CD4-positive, CD25-positive, alpha-beta regulatory T cell (primary cell): ENCODE measurements at regions not wholly inside any gene's neighbourhood (a gene's known extent, or its start where the extent isn't known, plus 50 kb on each side); places are given as distances from the start of the nearest gene placed in this dataset.
"Not testable (repeated sequence)": the region's sequence is repeated elsewhere in the genome, so short reads cannot be mapped to it uniquely, and the experiment has no call there.

Experiments used
- ATAC-seq, 2 donors: fragments of 150-1000 bp; cut with Tn5 transposase; one replicate each; pipeline ENCODE4 v1.10.0; 2021; ENCODE audit warnings: low read depth in 2 of 2, moderate number of reproducible peaks in 2 of 2, moderate library complexity in 1 of 2
- DNase-seq, 3 donors: peaks; one replicate each; pipeline versions ENCODE4 v3.0.0 to v3.0.0-alpha.2; 2012 to 2022; ENCODE audit warnings: mixed read lengths in 1 of 3
- H3K27ac ChIP-seq: one replicate; pipeline ENCODE4 v1.7.0; 2013; ENCODE audit warnings: mild to moderate bottlenecking, low read length; ENCODE audit not compliant: insufficient read depth, poor library complexity, severe bottlenecking
- H3K27me3 ChIP-seq: one replicate; pipeline ENCODE4 v1.7.0; 2013; ENCODE audit warnings: low read length; ENCODE audit not compliant: control insufficient read depth, insufficient read depth
- H3K36me3 ChIP-seq: one replicate; pipeline ENCODE4 v1.7.0; 2013; ENCODE audit warnings: mild to moderate bottlenecking, low read length, moderate library complexity; ENCODE audit not compliant: control insufficient read depth, insufficient read depth
- H3K4me1 ChIP-seq: 2 replicates; pipeline ENCODE4 v1.7.0; 2013; ENCODE audit warnings: mild to moderate bottlenecking, low read length; ENCODE audit not compliant: insufficient read depth, control insufficient read depth, poor library complexity, severe bottlenecking
- H3K4me3 ChIP-seq: one replicate; pipeline ENCODE4 v1.7.0; 2013; ENCODE audit warnings: low read depth, mild to moderate bottlenecking, low read length, moderate library complexity
- H3K9me3 ChIP-seq, 2 experiments: 1 replicate in 1 of 2; 2 replicates in 1 of 2; pipeline ENCODE4 v1.7.0; 2013; ENCODE audit warnings: low read length in 2 of 2, mild to moderate bottlenecking in 1 of 2, moderate library complexity in 1 of 2; ENCODE audit not compliant: control insufficient read depth in 2 of 2
- H3K27ac Mint-ChIP-seq, 3 donors: one replicate each; pipeline ENCODE4 v1.8.0; 2020 to 2022; ENCODE audit warnings: mild to moderate bottlenecking in 3 of 3, mixed read lengths in 3 of 3, moderate library complexity in 2 of 3
- H3K27me3 Mint-ChIP-seq: one replicate; pipeline ENCODE4 v1.8.0; 2022; ENCODE audit warnings: mild to moderate bottlenecking, mixed read lengths
- H3K36me3 Mint-ChIP-seq: one replicate; pipeline ENCODE4 v1.8.0; 2020; ENCODE audit warnings: mixed read lengths
- H3K4me1 Mint-ChIP-seq, 4 donors: one replicate each; pipeline ENCODE4 v1.8.0; 2020 to 2022; ENCODE audit warnings: mixed read lengths in 4 of 4, mild to moderate bottlenecking in 1 of 4
- H3K4me3 Mint-ChIP-seq, 4 donors: one replicate each; pipeline ENCODE4 v1.8.0; 2020 to 2022; ENCODE audit warnings: mild to moderate bottlenecking in 4 of 4, mixed read lengths in 4 of 4, moderate library complexity in 3 of 4
- H3K9me3 Mint-ChIP-seq, 7 donors: one replicate each; pipeline ENCODE4 v1.8.0; 2020 to 2022; ENCODE audit warnings: mixed read lengths in 7 of 7, mild to moderate bottlenecking in 3 of 7, moderate library complexity in 2 of 7

- H3K9me3 Mint-ChIP-seq = peaks cover 0 to 2% (median 0%) of the 10 kb centered on the region in 7 donors
- H3K9me3 ChIP-seq = no peaks in the 10 kb centered on the region
- ATAC-seq (no peak), DNase-seq (no peak)
- H3K36me3 Mint-ChIP-seq = no peaks in the 10 kb centered on the region
- no peaks in the 10 kb centered on the region for H3K4me1 ChIP-seq
- H3K27me3 Mint-ChIP-seq = no peaks in the 10 kb centered on the region
- no peaks in the 10 kb centered on the region for H3K36me3 ChIP-seq
- H3K27ac Mint-ChIP-seq = no peak overlapping the region
- no peak overlapping the region for H3K27ac ChIP-seq
- no peak overlapping the region for H3K4me3 ChIP-seq
- H3K4me3 Mint-ChIP-seq = no peak overlapping the region
- no peaks in the 10 kb centered on the region for H3K4me1 Mint-ChIP-seq
- no peaks in the 10 kb centered on the region for H3K27me3 ChIP-seq
These were observed 411.4 kb upstream of the SOX5 start for GRCh38 chr12:24360907-24361306.

- Mint-ChIP-seq H3K27ac (no peak overlapping the region), H3K4me1 (no peaks in the 10 kb centered on the region), H3K9me3 (peaks cover 0 to 2% (median 0%) of the 10 kb centered on the region in 7 donors), H3K27me3 (no peaks in the 10 kb centered on the region), H3K36me3 (no peaks in the 10 kb centered on the region), H3K4me3 (no peak overlapping the region)
- Histone ChIP-seq H3K4me3 (no peak overlapping the region), H3K27ac (no peak overlapping the region), H3K9me3 (no peaks in the 10 kb centered on the region), H3K36me3 (no peaks in the 10 kb centered on the region), H3K4me1 (no peaks in the 10 kb centered on the region), H3K27me3 (no peaks in the 10 kb centered on the region)
- DNase-seq = no peak
- no peak for ATAC-seq
These were observed 411.0 kb upstream of the SOX5 start for GRCh38 chr12:24360461-24360860.

- ATAC-seq (no peak), DNase-seq (no peak)
- Histone ChIP-seq H3K27me3 (no peaks in the 10 kb centered on the region), H3K9me3 (no peaks in the 10 kb centered on the region), H3K4me3 (no peak overlapping the region), H3K4me1 (no peaks in the 10 kb centered on the region), H3K36me3 (no peaks in the 10 kb centered on the region), H3K27ac (no peak overlapping the region)
- Mint-ChIP-seq H3K9me3 (peaks cover 0 to 2% (median 0%) of the 10 kb centered on the region in 7 donors), H3K27me3 (no peaks in the 10 kb centered on the region), H3K27ac (no peak overlapping the region), H3K36me3 (no peaks in the 10 kb centered on the region), H3K4me1 (no peaks in the 10 kb centered on the region), H3K4me3 (no peak overlapping the region)
These were observed 410.6 kb upstream of the SOX5 start for GRCh38 chr12:24360057-24360456.

- H3K27ac ChIP-seq = no peak overlapping the region
- Mint-ChIP-seq H3K27ac (peak overlapping the region in 1 of 3 donors; percentile 46), H3K4me1 (no peaks in the 10 kb centered on the region), H3K36me3 (no peaks in the 10 kb centered on the region), H3K27me3 (no peaks in the 10 kb centered on the region), H3K4me3 (no peak overlapping the region), H3K9me3 (peaks cover 0 to 2% (median 0%) of the 10 kb centered on the region in 7 donors)
- ATAC-seq (no peak), DNase-seq (no peak)
- no peaks in the 10 kb centered on the region for H3K9me3 ChIP-seq
- H3K4me3 ChIP-seq = no peak overlapping the region
- H3K27me3 ChIP-seq = no peaks in the 10 kb centered on the region
- H3K36me3 ChIP-seq = no peaks in the 10 kb centered on the region
- H3K4me1 ChIP-seq = no peaks in the 10 kb centered on the region
These were observed 409.9 kb upstream of the SOX5 start for GRCh38 chr12:24359418-24359817.

- DNase-seq (no peak), ATAC-seq (no peak)
- Mint-ChIP-seq H3K4me3 (no peak overlapping the region), H3K36me3 (no peaks in the 10 kb centered on the region), H3K9me3 (peaks cover 0 to 6% (median 0%) of the 10 kb centered on the region in 7 donors), H3K4me1 (no peaks in the 10 kb centered on the region), H3K27me3 (peaks cover 7% of the 10 kb centered on the region), H3K27ac (no peak overlapping the region)
- Histone ChIP-seq H3K4me1 (no peaks in the 10 kb centered on the region), H3K27ac (no peak overlapping the region), H3K9me3 (no peaks in the 10 kb centered on the region), H3K36me3 (no peaks in the 10 kb centered on the region), H3K4me3 (no peak overlapping the region), H3K27me3 (no peaks in the 10 kb centered on the region)
These were observed 406.9 kb upstream of the SOX5 start for GRCh38 chr12:24356240-24356804.

GRCh38 chr12:24352363-24352762, 402.9 kb upstream of the SOX5 start:
- no peak overlapping the region for H3K4me3 Mint-ChIP-seq
- H3K36me3 Mint-ChIP-seq = no peaks in the 10 kb centered on the region
- Histone ChIP-seq H3K27ac (no peak overlapping the region), H3K4me1 (no peaks in the 10 kb centered on the region), H3K27me3 (no peaks in the 10 kb centered on the region), H3K9me3 (no peaks in the 10 kb centered on the region), H3K4me3 (no peak overlapping the region), H3K36me3 (no peaks in the 10 kb centered on the region)
- H3K9me3 Mint-ChIP-seq = peaks cover 0 to 9% (median 4%) of the 10 kb centered on the region in 7 donors
- H3K27me3 Mint-ChIP-seq = peaks cover 7% of the 10 kb centered on the region
- no peak overlapping the region for H3K27ac Mint-ChIP-seq
- DNase-seq (no peak), ATAC-seq (no peak)
- no peaks in the 10 kb centered on the region for H3K4me1 Mint-ChIP-seq

GRCh38 chr12:24349051-24349799, 399.8 kb upstream of the SOX5 start:
- Histone ChIP-seq H3K4me3 (no peak overlapping the region), H3K27me3 (no peaks in the 10 kb centered on the region), H3K9me3 (no peaks in the 10 kb centered on the region), H3K27ac (no peak overlapping the region), H3K36me3 (no peaks in the 10 kb centered on the region), H3K4me1 (no peaks in the 10 kb centered on the region)
- DNase-seq (no peak), ATAC-seq (no peak)
- Mint-ChIP-seq H3K9me3 (peaks cover 0 to 9% (median 4%) of the 10 kb centered on the region in 7 donors), H3K36me3 (no peaks in the 10 kb centered on the region), H3K4me3 (no peak overlapping the region), H3K27ac (no peak overlapping the region), H3K27me3 (peaks cover 7% of the 10 kb centered on the region), H3K4me1 (no peaks in the 10 kb centered on the region)

- not testable (repeated sequence) for H3K4me3 ChIP-seq, H3K9me3 Mint-ChIP-seq, H3K36me3 ChIP-seq, H3K27me3 ChIP-seq, DNase-seq, H3K27ac Mint-ChIP-seq, H3K4me1 Mint-ChIP-seq, H3K4me3 Mint-ChIP-seq, H3K4me1 ChIP-seq, ATAC-seq, H3K27ac ChIP-seq, H3K9me3 ChIP-seq, H3K27me3 Mint-ChIP-seq, H3K36me3 Mint-ChIP-seq
These were observed 398.7 kb upstream of the SOX5 start for GRCh38 chr12:24348180-24348579.
